ENCODE measurements at regions not wholly inside any gene's neighbourhood (a gene's known extent, or its start where the extent isn't known, plus 50 kb on each side); places are given as distances from the start of the nearest gene placed in this dataset.

DNA sequence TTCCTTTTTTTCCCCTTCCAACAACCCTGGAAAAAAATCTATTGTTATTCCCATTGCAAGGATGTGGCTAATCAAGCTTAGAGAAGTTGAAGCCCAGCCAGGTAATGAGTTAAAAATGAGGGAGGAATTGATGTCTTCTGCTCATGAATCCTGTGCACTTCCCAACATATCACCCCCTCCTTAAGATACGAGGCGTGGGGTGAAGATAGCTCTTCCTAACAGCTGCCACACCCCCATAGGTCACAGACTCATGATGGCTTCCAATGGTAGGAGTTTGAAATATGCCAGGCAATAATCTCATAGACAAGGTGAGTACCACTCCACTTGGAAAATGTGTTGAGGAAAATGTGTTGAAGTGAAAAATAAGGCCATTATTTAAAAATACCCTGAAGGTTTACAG lies 71.3 kb upstream of the HECW1 start:
- H3K4me3 Mint-ChIP-seq: no peak overlapping the region
- H3K27me3 ChIP-seq (ENCODE audit: control insufficient read depth, insufficient read depth, low read length, poor library complexity, severe bottlenecking): no peaks in the 10 kb centered on the region

DNA sequence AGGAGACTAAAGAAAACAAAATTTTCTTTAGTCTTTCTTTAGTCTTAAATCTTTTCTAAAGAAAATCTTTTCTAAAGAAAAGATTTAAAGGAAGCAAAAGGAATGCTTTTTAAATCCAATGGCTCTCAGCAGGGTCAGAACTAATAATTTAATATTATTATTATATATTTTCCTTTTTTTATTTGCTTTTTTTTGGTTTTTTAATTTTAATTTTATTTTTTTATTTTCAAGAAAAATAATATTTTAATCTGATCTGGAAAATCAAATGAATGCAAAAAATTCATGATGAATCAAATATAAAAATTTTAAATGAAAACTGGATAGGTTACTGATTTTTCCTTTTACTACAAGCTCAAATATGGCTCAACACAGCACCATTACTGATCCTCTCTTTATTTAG lies 70.7 kb upstream of the HECW1 start:
- Histone ChIP-seq H3K4me3 (ENCODE audit: low read length) (no peak overlapping the region), H3K27ac (ENCODE audit: low read depth, low read length) (no peak overlapping the region), H3K27me3 (ENCODE audit: control insufficient read depth, insufficient read depth, low read length, poor library complexity, severe bottlenecking) (no peaks in the 10 kb centered on the region), H3K36me3 (ENCODE audit: control insufficient read depth, insufficient read depth, low read length) (no peaks in the 10 kb centered on the region), H3K4me1 (ENCODE audit: control insufficient read depth, insufficient read depth, low read length) (no peaks in the 10 kb centered on the region), H3K9me3 (ENCODE audit: control insufficient read depth, low read length) (peaks cover 11% of the 10 kb centered on the region), H3K9ac (ENCODE audit: extremely low read depth, low read length, poor library complexity, severe bottlenecking) (no peak overlapping the region)
- TF ChIP-seq, protein P1, sequence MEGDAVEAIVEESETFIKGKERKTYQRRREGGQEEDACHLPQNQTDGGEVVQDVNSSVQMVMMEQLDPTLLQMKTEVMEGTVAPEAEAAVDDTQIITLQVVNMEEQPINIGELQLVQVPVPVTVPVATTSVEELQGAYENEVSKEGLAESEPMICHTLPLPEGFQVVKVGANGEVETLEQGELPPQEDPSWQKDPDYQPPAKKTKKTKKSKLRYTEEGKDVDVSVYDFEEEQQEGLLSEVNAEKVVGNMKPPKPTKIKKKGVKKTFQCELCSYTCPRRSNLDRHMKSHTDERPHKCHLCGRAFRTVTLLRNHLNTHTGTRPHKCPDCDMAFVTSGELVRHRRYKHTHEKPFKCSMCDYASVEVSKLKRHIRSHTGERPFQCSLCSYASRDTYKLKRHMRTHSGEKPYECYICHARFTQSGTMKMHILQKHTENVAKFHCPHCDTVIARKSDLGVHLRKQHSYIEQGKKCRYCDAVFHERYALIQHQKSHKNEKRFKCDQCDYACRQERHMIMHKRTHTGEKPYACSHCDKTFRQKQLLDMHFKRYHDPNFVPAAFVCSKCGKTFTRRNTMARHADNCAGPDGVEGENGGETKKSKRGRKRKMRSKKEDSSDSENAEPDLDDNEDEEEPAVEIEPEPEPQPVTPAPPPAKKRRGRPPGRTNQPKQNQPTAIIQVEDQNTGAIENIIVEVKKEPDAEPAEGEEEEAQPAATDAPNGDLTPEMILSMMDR (conservative IDR thresholded peaks at IDR 0.05): no peak
- Mint-ChIP-seq H3K27ac (no peak overlapping the region), H3K4me3 (no peak overlapping the region), H3K36me3 (ENCODE audit: low read depth) (no peaks in the 10 kb centered on the region), H3K9me3 (no peaks in the 10 kb centered on the region), H3K4me1 (peaks cover 33% of the 10 kb centered on the region), H3K27me3 (ENCODE audit: insufficient read depth) (no peaks in the 10 kb centered on the region)
- DNase-seq: no peak

More for the DNA sequence above, 71.3 kb upstream of the HECW1 start:
- no peak overlapping the region for H3K27ac Mint-ChIP-seq
- H3K27me3 Mint-ChIP-seq (ENCODE audit: insufficient read depth): no peaks in the 10 kb centered on the region
- WGBS, 2 experiments (ENCODE audit: insufficient coverage in 1 of 2, insufficient read length in 1 of 2): 100% methylated on average over 2 of the region's 2 CpGs; no CpG with 5 or more reads in 1 of the 2 experiments
- peaks cover 27% of the 10 kb centered on the region for H3K4me1 Mint-ChIP-seq
- TF ChIP-seq, protein P1 (conservative IDR thresholded peaks at IDR 0.05): no peak
- no peaks in the 10 kb centered on the region for H3K4me1 ChIP-seq (ENCODE audit: control insufficient read depth, insufficient read depth, low read length)
- no peak overlapping the region for H3K27ac ChIP-seq (ENCODE audit: low read depth, low read length)
- no peaks in the 10 kb centered on the region for H3K36me3 ChIP-seq (ENCODE audit: control insufficient read depth, insufficient read depth, low read length)
- H3K9ac ChIP-seq (ENCODE audit: extremely low read depth, low read length, poor library complexity, severe bottlenecking): no peak overlapping the region
- no peaks in the 10 kb centered on the region for H3K9me3 Mint-ChIP-seq
- no peak overlapping the region for H3K4me3 ChIP-seq (ENCODE audit: low read length)
- peaks cover 11% of the 10 kb centered on the region for H3K9me3 ChIP-seq (ENCODE audit: control insufficient read depth, low read length)
- H3K36me3 Mint-ChIP-seq (ENCODE audit: low read depth): no peaks in the 10 kb centered on the region
- no peak for DNase-seq

DNA sequence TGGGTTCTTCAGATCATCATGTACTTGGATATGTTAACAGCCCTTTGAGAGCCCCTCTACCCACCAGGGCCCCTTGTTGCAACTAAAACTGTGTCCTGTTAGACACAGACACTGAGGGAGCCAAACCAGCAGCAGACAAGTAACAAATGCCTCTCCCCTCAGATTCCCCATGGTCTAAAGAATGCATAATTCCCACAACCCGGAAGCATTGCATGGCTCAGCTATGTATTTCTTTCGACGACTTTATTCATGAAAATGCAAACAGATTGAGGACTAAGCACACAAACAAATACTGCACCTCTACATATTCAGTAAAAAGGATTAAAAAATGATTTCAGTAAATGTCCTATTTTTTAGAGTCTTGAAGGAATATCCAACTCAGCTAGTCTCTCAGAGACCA lies 70.1 kb upstream of the HECW1 start:
- DNase-seq: no peak
- H3K27me3 ChIP-seq (ENCODE audit: control insufficient read depth, insufficient read depth, low read length, poor library complexity, severe bottlenecking): no peaks in the 10 kb centered on the region
- H3K9me3 Mint-ChIP-seq: no peaks in the 10 kb centered on the region
- H3K9me3 ChIP-seq (ENCODE audit: control insufficient read depth, low read length): peaks cover 11% of the 10 kb centered on the region
- H3K4me3 ChIP-seq (ENCODE audit: low read length): no peak overlapping the region
- no peak overlapping the region for H3K27ac ChIP-seq (ENCODE audit: low read depth, low read length)
- H3K4me1 ChIP-seq (ENCODE audit: control insufficient read depth, insufficient read depth, low read length): no peaks in the 10 kb centered on the region
- no peak overlapping the region for H3K27ac Mint-ChIP-seq
- no peaks in the 10 kb centered on the region for H3K27me3 Mint-ChIP-seq (ENCODE audit: insufficient read depth)
- WGBS, 2 experiments (ENCODE audit: insufficient coverage in 1 of 2, insufficient read length in 1 of 2): 80 to 94% methylated on average over 1 to 3 of the region's 3 CpGs
- TF ChIP-seq, protein P1 (conservative IDR thresholded peaks at IDR 0.05): no peak
- no peak overlapping the region for H3K4me3 Mint-ChIP-seq
- H3K4me1 Mint-ChIP-seq: peaks cover 35% of the 10 kb centered on the region
- no peak overlapping the region for H3K9ac ChIP-seq (ENCODE audit: extremely low read depth, low read length, poor library complexity, severe bottlenecking)
- H3K36me3 Mint-ChIP-seq (ENCODE audit: low read depth): no peaks in the 10 kb centered on the region
- H3K36me3 ChIP-seq (ENCODE audit: control insufficient read depth, insufficient read depth, low read length): no peaks in the 10 kb centered on the region

Data from endodermal cell (in vitro differentiated cells).